Lower leg skin (tissue), 4 donors: ENCODE measurements at regions not wholly inside any gene's neighbourhood (a gene's known extent, or its start where the extent isn't known, plus 50 kb on each side); places are given as distances from the start of the nearest gene placed in this dataset.

Experiments used
- DNase-seq, 2 donors: peaks; one replicate each; pipeline ENCODE4 v3.0.0-alpha.2; 2019; ENCODE audit warnings: low spot score in 2 of 2
- H3K4me3 ChIP-seq: fragments of 200-600 bp; sonication (generic); 2 replicates; pipeline ENCODE4 v1.5.1; 2017; ENCODE audit warnings: mild to moderate bottlenecking, low read depth; ENCODE audit not compliant: poor library complexity, severe bottlenecking
- CTCF ChIP-seq, 3 donors: fragments of 450-650 bp; IDR thresholded peaks; one replicate each; pipeline ENCODE4 v1.5.1; 2016; ENCODE audit warnings: antibody characterized with exemption in 3 of 3, mild to moderate bottlenecking in 3 of 3, moderate library complexity in 2 of 3
- POLR2A ChIP-seq, 2 donors: fragments of 450-650 bp; IDR thresholded peaks; one replicate each; pipeline ENCODE4 v1.6.1; 2016 to 2017; ENCODE audit warnings: antibody characterized with exemption in 2 of 2, mild to moderate bottlenecking in 1 of 2, moderate library complexity in 1 of 2
- WGBS, 2 donors: methylation state at CpG; one replicate each; pipeline ENCODE4 v1.1.5; 2018; 5-methylcytosine and 5-hydroxymethylcytosine counted together
- intact Hi-C: fragments of 100-400 bp; cut with DNase I; formaldehyde crosslinking; loops from one replicate; pipeline ENCODE4 v1.15.0; 2023; ENCODE audit warnings: low total_unique reads

DNA sequence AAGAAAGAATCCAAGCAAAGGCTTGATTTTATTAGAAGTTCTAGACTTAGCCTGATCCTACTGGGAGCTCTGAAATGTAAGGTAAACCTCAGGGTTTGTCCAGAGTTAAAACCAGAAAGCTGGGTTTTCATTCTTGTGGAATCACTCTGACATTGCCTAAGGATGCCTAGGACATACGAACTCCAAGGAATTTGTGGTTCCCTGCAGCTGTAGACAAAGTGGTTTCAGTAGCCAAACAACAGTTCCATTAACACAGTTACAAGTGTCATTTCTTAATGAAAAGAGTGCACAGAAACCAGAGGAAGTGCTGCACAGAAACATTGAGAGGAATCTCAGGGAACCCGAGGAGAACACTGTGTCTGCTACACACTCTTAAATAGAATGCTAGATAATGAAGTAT is 221.4 kb upstream of the ST6GAL2 start:
- TF ChIP-seq CTCF (IDR thresholded peaks at IDR 0.05): no peak
- no peak for TF ChIP-seq POLR2A (IDR thresholded peaks at IDR 0.05)
- 49 to 51% methylated on average over 2 of the region's 2 CpGs for WGBS, 2 donors
- no peak overlapping the region for H3K4me3 ChIP-seq
- no peak for DNase-seq
- intact Hi-C loops: no loop called here

GRCh38 chr2:107108556-107108955 is 222.6 kb upstream of the ST6GAL2 start:
- 47 to 55% methylated on average over 2 of the region's 2 CpGs for WGBS, 2 donors
- no peak overlapping the region for H3K4me3 ChIP-seq
- no peak for DNase-seq
- intact Hi-C loops: no loop called here
- TF ChIP-seq POLR2A (IDR thresholded peaks at IDR 0.05) (no peak), CTCF (IDR thresholded peaks at IDR 0.05) (no peak)

GRCh38 chr2:107111623-107112022 is 225.7 kb upstream of the ST6GAL2 start:
- no peak overlapping the region for H3K4me3 ChIP-seq
- intact Hi-C loops: no loop called here
- DNase-seq: no peak
- no peak for TF ChIP-seq CTCF (IDR thresholded peaks at IDR 0.05)
- no peak for TF ChIP-seq POLR2A (IDR thresholded peaks at IDR 0.05)
- WGBS, 2 donors: 82 to 90% methylated on average over 1 of the region's 1 CpG

DNA sequence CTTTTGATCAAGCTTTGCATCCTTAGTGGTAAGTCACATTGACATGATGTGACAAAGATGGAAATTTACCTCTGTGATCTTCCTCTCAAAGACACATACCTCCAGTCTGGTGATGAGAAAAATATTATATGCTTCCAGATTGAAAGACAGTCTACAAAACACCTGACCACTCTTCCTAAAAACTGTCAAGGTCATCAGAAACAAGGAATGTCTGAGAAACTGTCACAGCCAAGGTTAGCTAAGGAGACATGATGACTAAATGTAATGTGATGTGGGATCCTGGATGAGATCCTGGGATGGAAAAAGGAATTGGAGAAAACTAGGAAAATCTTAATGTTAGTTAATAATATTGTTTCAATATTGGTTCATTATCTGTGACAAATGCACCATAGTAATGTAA is 226.6 kb upstream of the ST6GAL2 start:
- intact Hi-C loops: no loop called here
- TF ChIP-seq CTCF (IDR thresholded peaks at IDR 0.05) (no peak), POLR2A (IDR thresholded peaks at IDR 0.05) (no peak)
- no peak for DNase-seq

GRCh38 chr2:107128381-107128780 is 242.4 kb upstream of the ST6GAL2 start:
- WGBS, 2 donors: 64 to 76% methylated on average over 2 of the region's 2 CpGs
- TF ChIP-seq CTCF (IDR thresholded peaks at IDR 0.05) (no peak), POLR2A (IDR thresholded peaks at IDR 0.05) (no peak)
- intact Hi-C loops: no loop called here
- DNase-seq: no peak
- no peak overlapping the region for H3K4me3 ChIP-seq

More for the DNA sequence above, 226.6 kb upstream of the ST6GAL2 start:
- H3K4me3 ChIP-seq: no peak overlapping the region

DNA sequence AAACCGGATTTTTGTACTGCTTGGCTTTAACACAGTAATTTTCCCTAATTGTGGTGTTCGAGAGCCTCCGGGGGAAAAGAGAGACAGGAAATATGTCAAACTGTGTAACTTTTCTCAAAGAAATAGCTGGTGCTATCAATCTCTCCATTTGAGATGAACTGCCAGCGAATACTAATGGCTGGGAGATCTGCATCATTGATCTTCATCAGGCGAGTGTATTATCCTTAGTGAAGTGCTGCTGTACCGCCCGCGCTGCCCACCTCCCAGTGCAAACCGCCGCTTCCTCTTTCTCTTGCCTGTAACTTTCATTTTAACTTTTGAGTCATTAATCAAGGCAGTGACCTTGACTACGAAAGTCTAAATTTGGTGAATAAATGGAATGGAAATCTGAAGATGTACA is 246.1 kb upstream of the ST6GAL2 start:
- no peak for DNase-seq
- 40 to 48% methylated on average over 11 of the region's 11 CpGs for WGBS, 2 donors
- intact Hi-C loops: no loop called here
- no peak overlapping the region for H3K4me3 ChIP-seq
- TF ChIP-seq CTCF (IDR thresholded peaks at IDR 0.05) (no peak), POLR2A (IDR thresholded peaks at IDR 0.05) (no peak)
